ENCODE measurements at regions not wholly inside any gene's neighbourhood (a gene's known extent, or its start where the extent isn't known, plus 50 kb on each side); places are given as distances from the start of the nearest gene placed in this dataset.
"Not testable (repeated sequence)": the region's sequence is repeated elsewhere in the genome, so short reads cannot be mapped to it uniquely, and the experiment has no call there.

DNA sequence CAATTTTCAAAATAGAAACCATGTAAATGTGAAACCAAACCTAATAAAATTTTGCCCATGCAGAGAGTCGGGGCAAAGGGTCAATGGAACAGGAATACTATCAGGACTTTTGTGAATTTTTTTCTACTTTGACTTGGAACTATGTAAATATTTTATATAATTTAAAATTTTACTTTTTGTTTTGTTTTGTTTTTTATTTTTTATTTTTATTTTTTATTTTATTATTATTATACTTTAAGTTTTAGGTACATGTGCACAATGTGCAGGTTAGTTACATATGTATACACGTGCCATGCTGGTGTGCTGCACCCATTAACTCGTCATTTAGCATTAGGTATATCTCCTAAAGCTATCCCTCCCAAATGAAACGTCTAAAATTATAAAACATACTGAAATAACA lies 238.3 kb downstream of the TENT5A start:
- not testable (repeated sequence) for TF ChIP-seq EZH2 (IDR thresholded peaks at IDR 0.05; ENCODE audit: insufficient read depth, poor library complexity, severe bottlenecking); EZH2phosphoT487 (IDR thresholded peaks at IDR 0.05; ENCODE audit: insufficient read depth, low read depth)

All from GM23248 (cell line).